ENCODE measurements at regions not wholly inside any gene's neighbourhood (a gene's known extent, or its start where the extent isn't known, plus 50 kb on each side); places are given as distances from the start of the nearest gene placed in this dataset.

- no peak for DNase-seq
These were observed 133.0 kb downstream of the ZDHHC21 start for GRCh38 chr9:14560194-14560593.

DNA sequence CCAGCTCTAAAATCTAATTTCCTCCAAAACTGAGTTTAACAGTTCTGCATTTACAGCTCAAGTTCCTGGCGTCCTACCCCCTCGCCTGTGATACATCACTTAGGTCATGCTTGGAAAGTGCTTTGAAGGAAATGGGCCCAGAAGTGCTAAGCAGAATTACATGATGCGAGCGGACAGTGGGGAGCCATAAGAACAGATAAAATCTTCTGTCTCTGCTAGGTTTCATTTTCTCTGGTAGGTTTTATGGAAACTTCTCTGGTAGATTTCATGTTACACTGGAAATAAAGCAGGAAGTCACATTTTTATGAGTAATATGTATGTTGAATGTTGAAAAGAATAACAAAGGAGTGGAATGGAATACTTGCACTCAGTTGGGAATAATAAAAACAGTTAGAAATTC, 138.3 kb downstream of the ZDHHC21 start:
- DNase-seq = no peak

DNA sequence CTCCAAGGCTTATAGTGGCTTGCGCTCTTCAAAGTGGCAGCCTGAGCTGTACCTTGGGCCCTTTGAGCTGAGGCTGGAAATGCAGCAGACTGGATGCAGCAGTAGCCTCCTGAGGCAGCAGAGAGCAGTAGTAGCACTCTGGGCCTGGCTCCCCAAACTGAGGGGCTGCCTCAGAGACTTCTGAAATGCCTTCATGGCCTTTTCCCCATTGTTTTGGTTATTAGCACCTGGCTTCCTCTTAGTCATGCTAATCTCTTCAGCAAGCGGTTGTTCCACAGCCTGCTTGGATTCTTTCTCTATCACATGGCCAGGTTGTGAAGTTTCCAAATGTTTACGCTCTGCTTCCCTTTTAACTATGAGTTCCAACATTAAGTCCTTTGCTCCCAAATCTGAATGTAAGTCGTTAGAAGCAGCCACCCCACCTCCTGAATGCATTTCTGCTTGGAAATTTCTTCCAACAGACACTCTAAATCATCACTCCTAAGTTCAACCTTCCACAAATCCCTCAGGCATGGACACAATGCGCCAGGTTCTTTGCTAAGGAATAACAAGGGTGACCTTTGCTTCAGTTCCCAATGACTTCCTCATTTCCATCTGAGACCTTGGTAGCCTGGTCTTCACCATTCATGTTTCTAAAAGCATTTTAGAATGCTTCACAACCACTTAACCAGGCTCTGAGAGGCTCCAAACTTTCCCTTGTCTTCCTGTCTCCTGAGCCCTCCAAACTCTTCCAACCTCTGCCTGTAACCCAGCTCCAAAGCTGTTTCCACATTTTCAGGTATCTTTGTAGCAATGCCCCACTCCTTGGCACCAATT, 145.8 kb downstream of the ZDHHC21 start:
- no peak for DNase-seq

- DNase-seq = no peak
These were observed 146.5 kb downstream of the ZDHHC21 start for GRCh38 chr9:14546693-14547092.

GRCh38 chr9:14542071-14542470, 151.2 kb downstream of the ZDHHC21 start:
- no peak for DNase-seq

GRCh38 chr9:14538526-14538925, 154.7 kb downstream of the ZDHHC21 start:
- no peak for DNase-seq

GRCh38 chr9:14535161-14535955, 157.9 kb downstream of the ZDHHC21 start:
- no peak for DNase-seq

- no peak for DNase-seq
These were observed 159.2 kb downstream of the ZDHHC21 start for GRCh38 chr9:14533867-14534640.

DNA sequence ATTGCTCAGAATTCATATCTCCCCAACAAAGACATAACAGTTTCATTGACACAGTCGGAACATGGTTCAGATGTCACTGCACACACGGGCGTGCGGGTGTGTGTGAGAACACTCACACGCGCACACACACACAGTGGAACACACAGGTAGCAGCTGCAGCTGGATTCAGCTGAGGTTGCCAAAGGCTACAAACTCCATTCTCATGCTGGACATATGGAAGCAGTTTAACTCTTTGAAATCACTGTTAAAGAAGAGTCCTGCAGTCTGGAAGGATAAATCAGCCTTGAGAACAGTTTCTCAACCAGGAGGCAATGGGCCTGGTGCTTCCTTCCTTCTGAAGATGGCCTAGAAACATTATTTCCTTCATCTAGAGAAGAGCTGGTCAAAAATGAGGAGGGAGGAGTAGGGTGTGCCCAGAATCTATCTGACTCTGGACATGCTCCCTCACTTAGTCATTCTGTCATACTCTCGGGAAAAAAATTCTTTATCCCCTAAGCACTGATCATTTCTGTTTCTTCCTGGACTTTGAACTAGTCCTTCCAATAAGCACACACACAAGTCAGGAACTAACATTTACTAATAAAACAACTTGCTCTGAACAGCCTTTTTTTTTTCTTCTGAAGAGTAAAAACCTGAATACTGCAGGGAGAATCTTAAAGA, 160.6 kb downstream of the ZDHHC21 start:
- DNase-seq = no peak

DNA sequence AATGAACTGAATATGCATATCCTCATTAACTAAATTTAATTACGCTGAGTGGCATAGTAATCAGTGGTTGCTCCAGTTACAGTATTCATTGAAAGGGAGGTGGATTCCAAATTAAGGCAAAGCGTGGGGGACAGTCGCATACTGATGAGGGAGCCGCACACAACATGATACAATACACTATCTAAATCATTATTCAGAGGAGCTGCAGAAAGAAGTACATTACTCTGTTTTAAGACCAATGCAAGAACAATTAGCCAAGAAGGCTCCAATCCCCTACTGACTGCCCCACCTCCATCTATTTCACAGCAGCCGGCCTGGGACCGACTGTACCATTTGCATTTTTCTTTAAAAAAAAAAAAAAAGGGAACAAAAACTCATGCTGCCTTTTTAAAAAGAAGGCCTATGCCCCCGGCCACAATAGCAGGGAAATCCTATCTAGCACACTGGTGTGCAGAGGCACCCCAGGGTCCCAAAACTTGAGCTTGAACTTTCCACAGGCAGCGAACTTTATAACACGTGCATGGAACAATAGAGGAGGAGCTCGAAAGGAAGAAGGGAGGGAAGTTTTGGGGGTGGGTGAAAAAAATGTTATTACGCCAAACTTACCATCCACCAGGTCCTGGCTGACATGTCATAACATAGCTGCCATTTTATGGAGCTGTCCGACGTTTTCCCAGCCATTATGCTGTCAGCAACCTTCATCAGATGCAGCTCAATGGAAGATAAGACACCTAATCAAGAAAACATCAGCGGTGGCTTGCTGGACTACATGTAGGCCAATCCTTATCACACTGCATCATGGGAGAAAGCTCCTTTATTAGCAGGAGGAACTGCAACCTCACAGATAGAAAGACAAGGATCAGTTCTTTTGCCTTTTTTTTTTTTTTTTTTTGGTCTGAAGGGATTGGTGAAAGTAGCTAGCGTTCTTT, 161.6 kb downstream of the ZDHHC21 start:
- no peak for DNase-seq

- no peak for DNase-seq
These were observed 162.4 kb downstream of the ZDHHC21 start for GRCh38 chr9:14530841-14531240.

- no peak for DNase-seq
These were observed 162.9 kb downstream of the ZDHHC21 start for GRCh38 chr9:14530366-14530765.

GRCh38 chr9:14529629-14530028, 163.6 kb downstream of the ZDHHC21 start:
- DNase-seq = no peak

GRCh38 chr9:14529054-14529453, 164.2 kb downstream of the ZDHHC21 start:
- no peak for DNase-seq

- DNase-seq = no peak
These were observed 166.7 kb downstream of the ZDHHC21 start for GRCh38 chr9:14526504-14526903.

DNA sequence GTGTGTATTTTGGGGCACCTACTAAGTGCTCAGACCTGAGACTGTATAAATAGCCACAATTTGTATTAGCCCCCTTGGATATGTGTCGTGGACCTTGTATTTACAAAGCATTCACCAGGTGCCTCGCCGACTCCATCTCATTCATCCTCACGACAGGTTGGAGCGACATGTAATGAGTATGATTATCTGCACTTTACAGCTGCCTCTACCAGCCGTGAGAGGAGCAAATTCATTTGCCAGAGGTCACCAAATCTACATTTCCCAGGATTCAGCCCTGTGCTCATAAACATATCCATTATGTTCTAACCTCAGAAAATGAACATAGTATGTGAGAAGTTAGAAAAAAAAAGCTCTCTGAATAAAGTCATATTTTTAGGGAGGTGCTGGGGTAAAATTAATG, 167.4 kb downstream of the ZDHHC21 start:
- no peak for DNase-seq

DNA sequence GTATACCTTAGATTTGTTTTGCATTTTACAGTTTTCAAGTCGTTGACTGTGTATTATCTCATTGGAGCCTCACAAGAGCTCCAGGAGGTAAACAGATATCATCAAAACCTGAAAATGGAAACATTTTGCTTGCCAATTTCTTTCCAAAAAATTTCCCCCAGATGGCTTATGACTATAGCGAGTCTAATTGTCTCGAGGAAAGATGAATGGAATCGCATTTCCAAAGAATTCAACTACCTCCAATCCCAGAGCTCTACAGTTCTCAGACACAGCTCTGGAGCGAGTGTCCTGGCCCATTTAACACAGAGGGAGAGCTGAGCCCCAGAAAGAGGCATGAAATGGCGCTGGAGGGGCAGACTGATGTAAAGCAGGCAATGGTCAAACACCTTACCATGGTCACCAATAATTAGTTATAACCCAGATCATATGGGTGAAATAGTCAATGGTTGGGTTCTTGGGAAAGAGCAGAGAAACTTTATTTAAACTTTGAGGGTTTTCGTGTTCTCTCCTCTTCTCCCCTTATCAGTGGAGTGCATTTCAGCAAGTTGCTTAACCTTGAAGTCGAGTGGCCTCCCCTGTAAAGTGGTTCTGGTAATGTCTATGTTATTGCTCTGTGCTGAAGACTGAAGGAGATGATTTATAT, 168.2 kb downstream of the ZDHHC21 start:
- no peak for DNase-seq

DNA sequence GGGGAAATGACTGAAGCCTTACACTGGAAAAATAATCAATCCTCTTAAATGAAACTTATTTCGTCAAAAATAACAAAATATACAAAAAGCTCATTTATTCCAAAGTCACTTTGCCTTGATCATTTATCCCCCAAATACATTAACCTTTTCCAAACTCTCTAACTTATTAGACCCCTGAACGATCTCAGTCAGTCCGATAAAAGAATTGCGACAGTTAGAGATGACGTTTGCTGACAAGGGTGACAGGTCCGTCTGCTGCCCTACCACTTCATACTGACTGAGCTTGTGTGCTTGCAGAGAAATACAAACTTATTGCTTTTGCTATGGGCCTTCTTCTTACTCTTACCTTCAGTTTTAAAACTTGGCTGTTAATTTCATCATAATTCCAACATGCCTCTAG, 169.7 kb downstream of the ZDHHC21 start:
- no peak for DNase-seq

GRCh38 chr9:14522627-14523379, 170.4 kb downstream of the ZDHHC21 start:
- no peak for DNase-seq

DNA sequence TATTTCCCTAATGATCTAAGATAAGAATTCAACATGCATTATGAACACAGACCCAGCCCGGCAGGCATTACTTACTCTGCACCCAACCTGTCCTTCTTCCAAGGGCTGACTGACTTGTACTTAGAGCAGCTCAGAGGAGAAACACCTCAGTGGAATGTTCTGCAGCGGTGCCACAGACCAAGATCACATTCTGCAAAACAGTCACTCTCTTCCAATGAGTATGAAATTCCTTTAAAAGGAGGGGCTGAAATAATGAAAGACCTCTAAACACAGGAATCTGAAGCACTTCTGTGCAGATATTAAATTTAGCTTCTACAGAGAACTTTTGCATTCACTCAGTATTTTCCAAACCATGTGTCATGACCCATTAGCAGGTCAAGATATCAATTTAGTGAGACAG, 172.9 kb downstream of the ZDHHC21 start:
- DNase-seq = no peak

Measured in activated CD4-positive, alpha-beta T cell treated with anti-CD3 and anti-CD28 coated beads, Interleukin-2, amount 50 U/mL, for 1 hour (primary cell).